ENCODE measurements at regions not wholly inside any gene's neighbourhood (a gene's known extent, or its start where the extent isn't known, plus 50 kb on each side); places are given as distances from the start of the nearest gene placed in this dataset.

GRCh38 chr14:50056435-50056834, 59.9 kb downstream of the VCPKMT start:
- no peak for TF ChIP-seq CTCF (IDR thresholded peaks at IDR 0.05 in 8 of 11, conservative IDR thresholded peaks at IDR 0.05 in 3 of 11)
- TF ChIP-seq POLR2A (IDR thresholded peaks at IDR 0.05) = no peak
